CD4-positive, alpha-beta memory T cell (primary cell): ENCODE measurements at regions not wholly inside any gene's neighbourhood (a gene's known extent, or its start where the extent isn't known, plus 50 kb on each side); places are given as distances from the start of the nearest gene placed in this dataset.
"Not testable (repeated sequence)": the region's sequence is repeated elsewhere in the genome, so short reads cannot be mapped to it uniquely, and the experiment has no call there.

Experiments used
- CTCF ChIA-PET: fragments of 350-600 bp; sonication (Branson Sonifier 250); formaldehyde crosslinking; loops from one replicate; lab custom pipeline; 2021; ENCODE audit warnings: inconsistent platforms; ENCODE audit not compliant: partially characterized antibody; lab: Charles Lee
- POLR2A ChIA-PET: fragments of 350-600 bp; sonication (Branson Sonifier 250); formaldehyde crosslinking; loops from one replicate; lab custom pipeline; 2021; ENCODE audit not compliant: partially characterized antibody; lab: Charles Lee
- DNase-seq, 5 donors: peaks; one replicate each; pipeline versions ENCODE4 v3.0.0 to v3.0.0-alpha.2; 2020 to 2022; ENCODE audit warnings: mixed read lengths in 1 of 5
- H3K27ac ChIP-seq: one replicate; pipeline ENCODE4 v1.7.0; 2013; ENCODE audit warnings: low read depth, low read length
- H3K27me3 ChIP-seq: 2 replicates; pipeline ENCODE4 v1.7.0; 2013; ENCODE audit warnings: mild to moderate bottlenecking, low read length, moderate library complexity; ENCODE audit not compliant: insufficient read depth
- H3K36me3 ChIP-seq: 2 replicates; pipeline ENCODE4 v1.7.0; 2013; ENCODE audit warnings: mild to moderate bottlenecking, low read length, moderate library complexity; ENCODE audit not compliant: insufficient read depth
- H3K4me1 ChIP-seq: 2 replicates; pipeline ENCODE4 v1.7.0; 2013; ENCODE audit warnings: mild to moderate bottlenecking, low read length, moderate library complexity; ENCODE audit not compliant: insufficient read depth
- H3K4me3 ChIP-seq, 2 donors: one replicate each; pipeline ENCODE4 v1.7.0; 2013; ENCODE audit warnings: low read length in 2 of 2, mild to moderate bottlenecking in 1 of 2
- H3K9me3 ChIP-seq, 2 donors: one replicate each; pipeline ENCODE4 v1.7.0; 2013; ENCODE audit warnings: low read length in 2 of 2, control low read depth in 1 of 2; ENCODE audit not compliant: control insufficient read depth in 1 of 2
- H3K27ac Mint-ChIP-seq, 7 donors: one replicate each; pipeline ENCODE4 v1.8.0; 2020 to 2021; ENCODE audit warnings: mixed read lengths in 7 of 7, mild to moderate bottlenecking in 6 of 7, inconsistent platforms in 3 of 7, moderate library complexity in 3 of 7
- H3K27me3 Mint-ChIP-seq, 2 donors: one replicate each; pipeline ENCODE4 v1.8.0; 2020 to 2021; ENCODE audit warnings: mixed read lengths in 2 of 2
- H3K36me3 Mint-ChIP-seq, 2 donors: one replicate each; pipeline ENCODE4 v1.8.0; 2020 to 2021; ENCODE audit warnings: mixed read lengths in 2 of 2, inconsistent platforms in 1 of 2, mild to moderate bottlenecking in 1 of 2
- H3K4me1 Mint-ChIP-seq, 4 donors: one replicate each; pipeline ENCODE4 v1.8.0; 2020 to 2021; ENCODE audit warnings: mixed read lengths in 4 of 4, mild to moderate bottlenecking in 1 of 4
- H3K4me3 Mint-ChIP-seq, 8 donors: one replicate each; pipeline ENCODE4 v1.8.0; 2020 to 2021; ENCODE audit warnings: mixed read lengths in 8 of 8, mild to moderate bottlenecking in 7 of 8, moderate library complexity in 6 of 8, inconsistent platforms in 3 of 8
- H3K9me3 Mint-ChIP-seq, 8 donors: one replicate each; pipeline ENCODE4 v1.8.0; 2020 to 2021; ENCODE audit warnings: mixed read lengths in 8 of 8, mild to moderate bottlenecking in 5 of 8, inconsistent platforms in 3 of 8, moderate library complexity in 1 of 8
- intact Hi-C: fragments of 100-400 bp; cut with micrococcal nuclease; formaldehyde crosslinking; loops from one replicate; pipeline ENCODE4 v1.15.1; 2023

- Mint-ChIP-seq H3K4me3 (no peak overlapping the region), H3K4me1 (no peaks in the 10 kb centered on the region), H3K9me3 (peaks cover 0 to 6% (median 2%) of the 10 kb centered on the region in 8 donors), H3K27me3 (no peaks in the 10 kb centered on the region), H3K36me3 (no peaks in the 10 kb centered on the region), H3K27ac (no peak overlapping the region)
- Histone ChIP-seq H3K36me3 (no peaks in the 10 kb centered on the region), H3K27me3 (no peaks in the 10 kb centered on the region), H3K27ac (no peak overlapping the region), H3K4me1 (no peaks in the 10 kb centered on the region), H3K4me3 (no peak overlapping the region), H3K9me3 (no peaks in the 10 kb centered on the region)
- DNase-seq, result no peak
- POLR2A ChIA-PET, result no interaction called here
- intact Hi-C loops, result no loop called here
- CTCF ChIA-PET, result no interaction called here
These were observed 303.9 kb downstream of the SEC16B start for GRCh38 chr1:177665935-177666334.

DNA sequence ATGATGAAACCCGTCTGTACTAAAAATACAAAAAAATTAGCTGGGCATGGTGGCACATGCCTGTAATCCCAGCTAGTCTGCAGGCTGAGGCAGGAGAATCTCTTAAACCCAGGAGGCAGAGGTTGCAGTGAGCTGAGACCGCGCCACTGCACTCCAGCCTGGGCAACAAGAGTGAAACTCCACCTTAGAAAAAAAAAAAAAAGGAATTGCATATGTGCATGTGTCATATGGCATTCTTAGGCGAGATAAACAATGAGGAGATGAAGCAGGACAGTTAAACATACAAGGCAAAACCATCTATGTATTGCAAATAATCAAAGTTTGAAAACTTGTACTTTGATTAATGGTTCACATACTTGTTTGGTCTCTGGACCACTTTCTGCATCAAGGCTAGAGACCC is 305.1 kb downstream of the SEC16B start:
- H3K36me3 Mint-ChIP-seq, H3K27me3 Mint-ChIP-seq, intact Hi-C loops, H3K27ac ChIP-seq, H3K4me1 Mint-ChIP-seq, POLR2A ChIA-PET, H3K4me1 ChIP-seq, CTCF ChIA-PET, H3K9me3 Mint-ChIP-seq, H3K27me3 ChIP-seq, DNase-seq, H3K9me3 ChIP-seq, H3K36me3 ChIP-seq, H3K27ac Mint-ChIP-seq, H3K4me3 Mint-ChIP-seq, H3K4me3 ChIP-seq: not testable (repeated sequence)

DNA sequence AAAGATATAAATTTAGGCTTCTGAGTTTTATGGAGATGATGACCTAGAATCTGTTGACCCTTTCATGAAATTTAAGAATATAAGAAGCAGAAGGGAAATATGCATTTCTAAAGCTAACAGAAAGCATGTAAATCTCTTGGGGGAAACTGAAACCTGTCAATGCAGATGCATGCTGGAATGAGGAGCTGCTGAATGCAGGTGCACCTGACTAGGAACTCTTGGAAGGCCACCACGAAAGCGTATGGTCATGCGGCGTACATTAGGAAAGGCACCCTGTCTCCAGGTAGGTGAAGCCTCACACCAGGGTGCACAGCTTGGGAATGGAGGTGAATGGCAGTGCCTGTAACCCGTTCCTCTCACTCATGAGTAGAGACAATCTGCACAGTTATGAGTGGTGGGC is 309.7 kb downstream of the SEC16B start:
- ChIA-PET POLR2A (no interaction called here), CTCF (no interaction called here)
- Mint-ChIP-seq H3K4me1 (no peaks in the 10 kb centered on the region), H3K36me3 (no peaks in the 10 kb centered on the region), H3K4me3 (no peak overlapping the region), H3K27ac (no peak overlapping the region), H3K9me3 (peaks cover 0 to 16% (median 7%) of the 10 kb centered on the region in 8 donors), H3K27me3 (no peaks in the 10 kb centered on the region)
- no peaks in the 10 kb centered on the region for H3K36me3 ChIP-seq
- H3K27ac ChIP-seq, result no peak overlapping the region
- no peak for DNase-seq
- no peaks in the 10 kb centered on the region for H3K27me3 ChIP-seq
- no peaks in the 10 kb centered on the region for H3K4me1 ChIP-seq
- H3K9me3 ChIP-seq, result no peaks in the 10 kb centered on the region
- intact Hi-C loops, result no loop called here
- no peak overlapping the region for H3K4me3 ChIP-seq

DNA sequence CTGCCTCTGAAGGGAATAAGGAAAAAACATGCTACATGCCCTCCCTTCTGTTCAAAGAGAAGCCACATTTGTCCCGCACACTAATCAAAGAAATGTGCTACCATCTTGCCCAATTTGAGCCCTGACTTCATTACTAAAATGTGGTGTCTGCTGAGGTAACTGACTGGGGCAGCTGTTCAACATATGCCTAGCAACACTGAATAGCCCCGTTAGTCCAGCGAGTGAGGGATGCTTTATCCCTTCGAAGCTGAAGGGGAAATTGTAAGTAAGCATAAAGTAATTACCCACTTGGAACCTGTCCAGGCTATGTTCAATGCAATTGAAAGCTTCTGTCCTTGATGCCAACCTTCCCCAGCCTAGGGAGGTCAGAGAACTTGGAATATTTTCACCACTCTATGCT is 310.6 kb downstream of the SEC16B start:
- Mint-ChIP-seq H3K27me3 (no peaks in the 10 kb centered on the region), H3K4me1 (no peaks in the 10 kb centered on the region), H3K27ac (no peak overlapping the region), H3K36me3 (no peaks in the 10 kb centered on the region), H3K4me3 (no peak overlapping the region), H3K9me3 (peaks cover 0 to 20% (median 9%) of the 10 kb centered on the region in 8 donors)
- H3K4me1 ChIP-seq, result no peaks in the 10 kb centered on the region
- no peak for DNase-seq
- CTCF ChIA-PET, result no interaction called here
- no peaks in the 10 kb centered on the region for H3K27me3 ChIP-seq
- no peaks in the 10 kb centered on the region for H3K36me3 ChIP-seq
- no peaks in the 10 kb centered on the region for H3K9me3 ChIP-seq
- intact Hi-C loops, result no loop called here
- H3K4me3 ChIP-seq, result no peak overlapping the region
- H3K27ac ChIP-seq, result no peak overlapping the region
- POLR2A ChIA-PET, result no interaction called here

DNA sequence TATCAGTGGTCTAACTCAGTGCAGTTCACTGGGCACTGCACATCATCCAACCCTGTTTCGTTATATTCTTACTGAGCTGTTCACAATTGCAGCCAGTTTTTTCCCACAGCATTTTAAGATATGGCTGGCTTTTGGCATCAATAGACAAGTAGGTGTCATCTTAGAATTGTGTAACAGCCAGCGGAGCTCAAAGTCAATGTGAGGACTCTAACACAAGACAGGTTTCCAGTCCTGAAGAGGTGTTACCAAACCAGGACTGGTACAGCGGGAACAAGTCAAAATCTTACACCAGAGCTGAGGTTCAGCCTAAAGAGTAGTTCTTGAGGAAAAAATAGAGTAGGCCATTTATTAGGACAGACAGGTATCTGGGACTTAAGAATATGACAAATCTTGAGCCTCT is 313.3 kb downstream of the SEC16B start:
- ChIA-PET POLR2A (no interaction called here), CTCF (no interaction called here)
- Mint-ChIP-seq H3K4me1 (no peaks in the 10 kb centered on the region), H3K4me3 (no peak overlapping the region), H3K36me3 (no peaks in the 10 kb centered on the region), H3K9me3 (peaks cover 0 to 20% (median 9%) of the 10 kb centered on the region in 8 donors), H3K27ac (no peak overlapping the region), H3K27me3 (no peaks in the 10 kb centered on the region)
- no peaks in the 10 kb centered on the region for H3K27me3 ChIP-seq
- no peak overlapping the region for H3K4me3 ChIP-seq
- H3K27ac ChIP-seq, result no peak overlapping the region
- no peaks in the 10 kb centered on the region for H3K36me3 ChIP-seq
- H3K4me1 ChIP-seq, result no peaks in the 10 kb centered on the region
- no peaks in the 10 kb centered on the region for H3K9me3 ChIP-seq
- no peak for DNase-seq
- intact Hi-C loops, result no loop called here

- no peaks in the 10 kb centered on the region for H3K4me1 Mint-ChIP-seq
- no peaks in the 10 kb centered on the region for H3K4me1 ChIP-seq
- ChIA-PET CTCF (no interaction called here), POLR2A (no interaction called here)
- H3K4me3 Mint-ChIP-seq, result no peak overlapping the region
- no peaks in the 10 kb centered on the region for H3K36me3 Mint-ChIP-seq
- peaks cover 0 to 11% (median 1%) of the 10 kb centered on the region in 8 donors for H3K9me3 Mint-ChIP-seq
- H3K27ac Mint-ChIP-seq, result no peak overlapping the region
- H3K36me3 ChIP-seq, result no peaks in the 10 kb centered on the region
- H3K9me3 ChIP-seq, result no peaks in the 10 kb centered on the region
- no peaks in the 10 kb centered on the region for H3K27me3 Mint-ChIP-seq
- H3K27ac ChIP-seq, result no peak overlapping the region
- no peak overlapping the region for H3K4me3 ChIP-seq
- no peak for DNase-seq
- H3K27me3 ChIP-seq, result no peaks in the 10 kb centered on the region
- intact Hi-C loops, result no loop called here
These were observed 318.9 kb downstream of the SEC16B start for GRCh38 chr1:177650947-177651346.

DNA sequence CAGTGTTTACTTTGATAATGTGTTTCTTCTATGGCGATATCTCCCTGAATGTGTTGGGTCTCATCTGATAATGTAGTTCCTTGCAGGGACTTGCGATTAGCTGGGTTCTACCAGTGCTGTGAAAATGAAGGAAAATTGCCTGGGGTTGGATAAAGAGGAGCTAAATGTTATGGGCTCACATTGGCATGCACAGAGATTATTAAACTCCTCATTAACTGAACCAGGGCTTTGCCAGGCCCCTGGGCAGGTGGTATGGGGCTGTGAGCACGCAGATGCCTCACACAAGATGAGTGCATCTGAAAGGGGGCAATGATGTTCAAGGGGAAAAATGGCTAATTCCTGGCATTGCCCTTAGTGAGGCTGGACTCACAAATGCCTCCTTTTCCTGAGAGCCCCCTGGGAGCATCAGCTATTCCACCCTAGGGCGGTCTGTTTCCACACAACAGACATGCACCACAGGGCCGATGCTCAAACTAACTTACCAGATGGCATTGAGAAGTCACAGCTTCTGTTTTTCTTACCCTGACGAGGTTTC is 321.1 kb downstream of the SEC16B start:
- Histone ChIP-seq H3K27me3 (no peaks in the 10 kb centered on the region), H3K36me3 (no peaks in the 10 kb centered on the region), H3K9me3 (no peaks in the 10 kb centered on the region), H3K27ac (no peak overlapping the region), H3K4me1 (no peaks in the 10 kb centered on the region), H3K4me3 (no peak overlapping the region)
- no peaks in the 10 kb centered on the region for H3K27me3 Mint-ChIP-seq
- ChIA-PET POLR2A (no interaction called here), CTCF (no interaction called here)
- H3K9me3 Mint-ChIP-seq, result peaks cover 0 to 4% (median 1%) of the 10 kb centered on the region in 8 donors
- DNase-seq, result no peak
- H3K27ac Mint-ChIP-seq, result no peak overlapping the region
- no peaks in the 10 kb centered on the region for H3K4me1 Mint-ChIP-seq
- H3K36me3 Mint-ChIP-seq, result no peaks in the 10 kb centered on the region
- no peak overlapping the region for H3K4me3 Mint-ChIP-seq
- intact Hi-C loops, result no loop called here

GRCh38 chr1:177648138-177648537 is 321.7 kb downstream of the SEC16B start:
- intact Hi-C loops, result no loop called here
- Mint-ChIP-seq H3K4me3 (no peak overlapping the region), H3K27ac (no peak overlapping the region), H3K36me3 (no peaks in the 10 kb centered on the region), H3K9me3 (peaks cover 0 to 4% (median 1%) of the 10 kb centered on the region in 8 donors), H3K4me1 (no peaks in the 10 kb centered on the region), H3K27me3 (no peaks in the 10 kb centered on the region)
- Histone ChIP-seq H3K4me3 (no peak overlapping the region), H3K27me3 (no peaks in the 10 kb centered on the region), H3K36me3 (no peaks in the 10 kb centered on the region), H3K4me1 (no peaks in the 10 kb centered on the region), H3K27ac (no peak overlapping the region), H3K9me3 (no peaks in the 10 kb centered on the region)
- CTCF ChIA-PET, result no interaction called here
- POLR2A ChIA-PET, result no interaction called here
- DNase-seq, result no peak
